ENCODE measurements at regions not wholly inside any gene's neighbourhood (a gene's known extent, or its start where the extent isn't known, plus 50 kb on each side); places are given as distances from the start of the nearest gene placed in this dataset.
"Not testable (repeated sequence)": the region's sequence is repeated elsewhere in the genome, so short reads cannot be mapped to it uniquely, and the experiment has no call there.

GRCh38 chr3:177332955-177333354, 135.7 kb upstream of the TBL1XR1 start:
- in situ Hi-C loops (cut with HindIII; ENCODE audit: low pct_unique_long_range_greater_than_20kb, low sequenced_read_pairs): no loop called here
- DNase-seq (ENCODE audit: low read depth, low spot score): no peak

GRCh38 chr3:177333533-177334520, 136.5 kb upstream of the TBL1XR1 start:
- in situ Hi-C loops (cut with HindIII; ENCODE audit: low pct_unique_long_range_greater_than_20kb, low sequenced_read_pairs): no loop called here

GRCh38 chr3:177334803-177335202, 137.5 kb upstream of the TBL1XR1 start:
- in situ Hi-C loops (cut with HindIII; ENCODE audit: low pct_unique_long_range_greater_than_20kb, low sequenced_read_pairs): no loop called here

More at GRCh38 chr3:177333533-177334520, 136.5 kb upstream of the TBL1XR1 start:
- no peak for DNase-seq (ENCODE audit: low read depth, low spot score)

GRCh38 chr3:177335728-177336127, 138.4 kb upstream of the TBL1XR1 start:
- DNase-seq (ENCODE audit: low read depth, low spot score): no peak
- in situ Hi-C loops (cut with HindIII; ENCODE audit: low pct_unique_long_range_greater_than_20kb, low sequenced_read_pairs): no loop called here

More at GRCh38 chr3:177334803-177335202, 137.5 kb upstream of the TBL1XR1 start:
- DNase-seq (ENCODE audit: low read depth, low spot score): no peak

- in situ Hi-C loops (cut with HindIII; ENCODE audit: low pct_unique_long_range_greater_than_20kb, low sequenced_read_pairs): no loop called here
- DNase-seq (ENCODE audit: low read depth, low spot score): peak; percentile 47
These were observed 139.7 kb upstream of the TBL1XR1 start for GRCh38 chr3:177336873-177337450.

GRCh38 chr3:177337541-177338331, 140.5 kb upstream of the TBL1XR1 start:
- in situ Hi-C loops (cut with HindIII; ENCODE audit: low pct_unique_long_range_greater_than_20kb, low sequenced_read_pairs): no loop called here
- no peak for DNase-seq (ENCODE audit: low read depth, low spot score)

- DNase-seq (ENCODE audit: low read depth, low spot score): peak; percentile 85
- in situ Hi-C loops (cut with HindIII; ENCODE audit: low pct_unique_long_range_greater_than_20kb, low sequenced_read_pairs): no loop called here
These were observed 141.5 kb upstream of the TBL1XR1 start for GRCh38 chr3:177338697-177339219.

- in situ Hi-C loops (cut with HindIII; ENCODE audit: low pct_unique_long_range_greater_than_20kb, low sequenced_read_pairs); DNase-seq (ENCODE audit: low read depth, low spot score): not testable (repeated sequence)
These were observed 142.0 kb upstream of the TBL1XR1 start for GRCh38 chr3:177339220-177339703.

GRCh38 chr3:177340243-177340830, 143.1 kb upstream of the TBL1XR1 start:
- in situ Hi-C loops (cut with HindIII; ENCODE audit: low pct_unique_long_range_greater_than_20kb, low sequenced_read_pairs): no loop called here
- no peak for DNase-seq (ENCODE audit: low read depth, low spot score)

GRCh38 chr3:177341736-177342419, 144.6 kb upstream of the TBL1XR1 start:
- in situ Hi-C loops (cut with HindIII; ENCODE audit: low pct_unique_long_range_greater_than_20kb, low sequenced_read_pairs): no loop called here
- DNase-seq (ENCODE audit: low read depth, low spot score): no peak

GRCh38 chr3:177343122-177343625, 145.9 kb upstream of the TBL1XR1 start:
- no peak for DNase-seq (ENCODE audit: low read depth, low spot score)
- in situ Hi-C loops (cut with HindIII; ENCODE audit: low pct_unique_long_range_greater_than_20kb, low sequenced_read_pairs): no loop called here

- in situ Hi-C loops (cut with HindIII; ENCODE audit: low pct_unique_long_range_greater_than_20kb, low sequenced_read_pairs): no loop called here
- DNase-seq (ENCODE audit: low read depth, low spot score): peak; percentile 95
These were observed 148.0 kb upstream of the TBL1XR1 start for GRCh38 chr3:177345049-177345972.

GRCh38 chr3:177345973-177346503, 148.8 kb upstream of the TBL1XR1 start:
- in situ Hi-C loops (cut with HindIII; ENCODE audit: low pct_unique_long_range_greater_than_20kb, low sequenced_read_pairs): no loop called here
- no peak for DNase-seq (ENCODE audit: low read depth, low spot score)

GRCh38 chr3:177346878-177347277, 149.6 kb upstream of the TBL1XR1 start:
- DNase-seq (ENCODE audit: low read depth, low spot score): no peak
- in situ Hi-C loops (cut with HindIII; ENCODE audit: low pct_unique_long_range_greater_than_20kb, low sequenced_read_pairs): no loop called here

GRCh38 chr3:177347611-177348010, 150.3 kb upstream of the TBL1XR1 start:
- in situ Hi-C loops (cut with HindIII; ENCODE audit: low pct_unique_long_range_greater_than_20kb, low sequenced_read_pairs): no loop called here
- no peak for DNase-seq (ENCODE audit: low read depth, low spot score)
